Right lobe of liver (tissue), 6 donors: ENCODE measurements at regions not wholly inside any gene's neighbourhood (a gene's known extent, or its start where the extent isn't known, plus 50 kb on each side); places are given as distances from the start of the nearest gene placed in this dataset.

Experiments used
- ATAC-seq, 4 donors: fragments of 200-7000 bp; cut with Tn5 transposase; one replicate each; pipeline ENCODE4 v1.9.1; 2020; ENCODE audit warnings: mild to moderate bottlenecking in 4 of 4, moderate library complexity in 4 of 4
- DNase-seq, 3 donors: peaks; one replicate each; pipeline ENCODE4 v3.0.0-alpha.2; 2020
- H3K27ac ChIP-seq, 3 donors: fragments of 200-600 bp; one replicate each; pipeline ENCODE4 v1.8.0; 2022
- H3K27me3 ChIP-seq, 2 donors: fragments of 200-600 bp; one replicate each; pipeline ENCODE4 v1.8.0; 2022
- H3K36me3 ChIP-seq, 4 donors: fragments of 200-600 bp; sonication (generic) in 1 of 4; one replicate each; pipeline versions ENCODE4 v1.5.1 to v1.8.0; 2017 to 2022; ENCODE audit warnings: control low read depth in 1 of 4
- H3K4me1 ChIP-seq, 4 donors: fragments of 200-600 bp; sonication (generic) in 1 of 4; one replicate each; pipeline versions ENCODE4 v1.5.1 to v1.8.0; 2017 to 2022; ENCODE audit warnings: control low read depth in 1 of 4
- H3K4me3 ChIP-seq, 3 donors: fragments of 200-600 bp; one replicate each; pipeline ENCODE4 v1.8.0; 2022
- H3K9me3 ChIP-seq, 4 donors: fragments of 200-600 bp; sonication (generic) in 1 of 4; one replicate each; pipeline versions ENCODE4 v1.5.1 to v1.8.0; 2017 to 2022; ENCODE audit warnings: control low read depth in 1 of 4
- CTCF ChIP-seq, 4 donors: fragments of 200-600 bp in 3 of 4; fragments of 450-650 bp in 1 of 4; IDR thresholded peaks; one replicate each; pipeline versions ENCODE4 v1.5.1 to v1.8.0; 2016 to 2022; ENCODE audit warnings: antibody characterized with exemption in 4 of 4, mild to moderate bottlenecking in 2 of 4
- POLR2A ChIP-seq: fragments of 450-650 bp; IDR thresholded peaks from one replicate; pipeline ENCODE4 v1.6.1; 2017; ENCODE audit warnings: antibody characterized with exemption, mild to moderate bottlenecking
- WGBS: methylation state at CpG from one replicate; pipeline ENCODE4 v1.1.6; 2018; ENCODE audit warnings: low coverage, low lambda C conversion rate; ENCODE audit not compliant: insufficient coverage; ENCODE audit errors: missing lambda C conversion rate; 5-methylcytosine and 5-hydroxymethylcytosine counted together
- intact Hi-C, 2 donors: fragments of 100-400 bp; cut with DNase I; formaldehyde crosslinking; loops; one replicate each; pipeline versions ENCODE4 v1.11.2 to v1.14.1; 2022
- donor health status: DM: no; HTN: yes; CAD: no.
- donor health status: DM: no; HTN: no; CAD: no.
- donor health status: DM: no; HTN: no; CAD: no.
- donor health status: DM: no; HTN: yes; CAD: no.
- donor health status: DM: no; HTN: yes; CAD: no.

- TF ChIP-seq POLR2A, result no peak
- TF ChIP-seq CTCF (IDR thresholded peaks at IDR 0.05), result no peak
- no peaks in the 10 kb centered on the region for H3K27me3 ChIP-seq
- H3K9me3 ChIP-seq, result peaks cover 0 to 6% (median 0%) of the 10 kb centered on the region in 4 donors
- no peak overlapping the region for H3K27ac ChIP-seq
- H3K4me3 ChIP-seq, result no peak overlapping the region
- intact Hi-C loops, result no loop called here
- no peaks in the 10 kb centered on the region for H3K4me1 ChIP-seq
- DNase-seq, result no peak
- 69% methylated on average over 2 of the region's 2 CpGs for WGBS
- no peak for ATAC-seq
- no peaks in the 10 kb centered on the region for H3K36me3 ChIP-seq
Observed at GRCh38 chr4:123319639-123320038, 77.0 kb upstream of the SPRY1 start.

GRCh38 chr4:123323998-123324397 is 72.6 kb upstream of the SPRY1 start:
- Histone ChIP-seq H3K27me3 (no peaks in the 10 kb centered on the region), H3K27ac (no peak overlapping the region), H3K9me3 (peaks cover 0 to 6% (median 0%) of the 10 kb centered on the region in 4 donors), H3K4me3 (no peak overlapping the region), H3K36me3 (no peaks in the 10 kb centered on the region), H3K4me1 (no peaks in the 10 kb centered on the region)
- 91% methylated on average over 2 of the region's 2 CpGs for WGBS
- intact Hi-C loops, result no loop called here
- ATAC-seq, result no peak
- DNase-seq, result no peak
- TF ChIP-seq CTCF (IDR thresholded peaks at IDR 0.05) (no peak), POLR2A (no peak)

- 68% methylated on average over 3 of the region's 3 CpGs for WGBS
- ATAC-seq (no peak), DNase-seq (no peak)
- H3K9me3 ChIP-seq, result peaks cover 0 to 6% (median 0%) of the 10 kb centered on the region in 4 donors
- no peak overlapping the region for H3K4me3 ChIP-seq
- no peaks in the 10 kb centered on the region for H3K4me1 ChIP-seq
- H3K27me3 ChIP-seq, result no peaks in the 10 kb centered on the region
- H3K36me3 ChIP-seq, result no peaks in the 10 kb centered on the region
- TF ChIP-seq CTCF (IDR thresholded peaks at IDR 0.05), result no peak
- TF ChIP-seq POLR2A, result no peak
- intact Hi-C loops, result no loop called here
- H3K27ac ChIP-seq, result no peak overlapping the region
Observed at GRCh38 chr4:123325241-123325681, 71.3 kb upstream of the SPRY1 start.

DNA sequence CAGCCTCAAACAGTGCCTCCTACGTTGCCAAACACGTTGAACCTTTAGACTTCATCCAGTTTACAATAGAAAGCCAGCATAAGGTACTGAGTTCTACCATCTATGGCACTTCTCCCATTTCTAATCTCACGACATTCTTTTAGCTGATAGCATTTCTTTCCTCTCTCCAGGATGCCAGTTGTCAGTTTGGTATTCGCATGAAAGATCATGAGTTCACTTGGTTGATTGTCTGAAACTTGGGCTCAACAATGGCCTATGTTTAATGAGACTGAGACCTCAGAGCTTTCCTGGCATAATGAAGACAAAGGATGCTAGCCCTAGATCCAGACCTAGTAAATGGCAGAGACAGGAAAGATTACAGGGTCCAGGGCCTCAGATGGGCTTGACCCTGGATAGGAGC is 69.2 kb upstream of the SPRY1 start:
- intact Hi-C loops, result no loop called here
- H3K27ac ChIP-seq, result no peak overlapping the region
- WGBS, result 73% methylated on average over 4 of the region's 4 CpGs

More for the DNA sequence above, 69.2 kb upstream of the SPRY1 start:
- DNase-seq, result no peak
- Histone ChIP-seq H3K36me3 (no peaks in the 10 kb centered on the region), H3K27me3 (no peaks in the 10 kb centered on the region), H3K9me3 (peaks cover 0 to 3% (median 0%) of the 10 kb centered on the region in 4 donors), H3K4me1 (no peaks in the 10 kb centered on the region), H3K4me3 (no peak overlapping the region)
- TF ChIP-seq CTCF (IDR thresholded peaks at IDR 0.05), result no peak
- TF ChIP-seq POLR2A, result no peak
- no peak for ATAC-seq
